H9 (cell line): ENCODE measurements at regions not wholly inside any gene's neighbourhood (a gene's known extent, or its start where the extent isn't known, plus 50 kb on each side); places are given as distances from the start of the nearest gene placed in this dataset.

Experiments
- DNase-seq: peaks from one replicate; pipeline ENCODE4 v3.0.0-alpha.2; 2017
- H2AFZ ChIP-seq: one replicate; pipeline ENCODE4 v1.6.1; 2013; ENCODE audit warnings: mild to moderate bottlenecking, low read length, control low read depth, moderate library complexity
- H2AK5ac ChIP-seq: 2 replicates; pipeline ENCODE4 v1.6.1; 2013; ENCODE audit warnings: low read length, control low read depth, mixed read lengths; ENCODE audit not compliant: insufficient read length
- H2BK120ac ChIP-seq: one replicate; pipeline ENCODE4 v1.6.1; 2013; ENCODE audit warnings: low read depth, mild to moderate bottlenecking, low read length, control low read depth, inconsistent platforms; ENCODE audit not compliant: poor library complexity, severe bottlenecking
- H2BK12ac ChIP-seq: 2 replicates; pipeline ENCODE4 v1.6.1; 2013; ENCODE audit warnings: low read length, control low read depth, mixed read lengths, low read depth; ENCODE audit not compliant: insufficient read length
- H2BK15ac ChIP-seq: 2 replicates; pipeline ENCODE4 v1.6.1; 2013; ENCODE audit warnings: low read depth, low read length, control low read depth
- H2BK20ac ChIP-seq: one replicate; pipeline ENCODE4 v1.6.1; 2013; ENCODE audit warnings: low read depth, mild to moderate bottlenecking, low read length, control low read depth, inconsistent platforms; ENCODE audit not compliant: poor library complexity, severe bottlenecking
- H2BK5ac ChIP-seq: 2 replicates; pipeline ENCODE4 v1.6.1; 2013; ENCODE audit warnings: low read length, control low read depth, mixed read lengths; ENCODE audit not compliant: insufficient read length
- H3K14ac ChIP-seq: 2 replicates; pipeline ENCODE4 v1.6.1; 2013; ENCODE audit warnings: low read length, control low read depth; ENCODE audit not compliant: insufficient read depth
- H3K18ac ChIP-seq: 2 replicates; pipeline ENCODE4 v1.6.1; 2013; ENCODE audit warnings: low read depth, mild to moderate bottlenecking, mixed read lengths, low read length, control low read depth; ENCODE audit not compliant: insufficient read length
- H3K23ac ChIP-seq: 2 replicates; pipeline ENCODE4 v1.6.1; 2013; ENCODE audit warnings: low read length, control low read depth, mixed read lengths, low read depth; ENCODE audit not compliant: insufficient read length
- H3K23me2 ChIP-seq: 2 replicates; pipeline ENCODE4 v1.6.1; 2013; ENCODE audit warnings: low read depth, mild to moderate bottlenecking, mixed read lengths, low read length, control low read depth; ENCODE audit not compliant: insufficient read length, poor library complexity, severe bottlenecking
- H3K27ac ChIP-seq: 2 replicates; pipeline ENCODE4 v1.5.1; 2013; ENCODE audit warnings: low read length, control low read depth, mixed read lengths, low read depth; ENCODE audit not compliant: insufficient read length
- H3K27me3 ChIP-seq: 2 replicates; pipeline ENCODE4 v1.6.1; 2013; ENCODE audit warnings: low read length, control low read depth, inconsistent platforms; ENCODE audit not compliant: insufficient read depth
- H3K4ac ChIP-seq: 2 replicates; pipeline ENCODE4 v1.6.1; 2013; ENCODE audit warnings: low read depth, mild to moderate bottlenecking, control low read depth, inconsistent platforms, low read length, moderate library complexity
- H3K4me1 ChIP-seq: 2 replicates; pipeline ENCODE4 v1.6.1; 2013; ENCODE audit warnings: low read length, control low read depth, inconsistent platforms; ENCODE audit not compliant: insufficient read depth
- H3K4me2 ChIP-seq: 2 replicates; pipeline ENCODE4 v1.6.1; 2013; ENCODE audit warnings: low read length, control low read depth, mixed read lengths; ENCODE audit not compliant: insufficient read length, insufficient read depth
- H3K56ac ChIP-seq: 2 replicates; pipeline ENCODE4 v1.6.1; 2013; ENCODE audit warnings: low read depth, mild to moderate bottlenecking, mixed read lengths, low read length, control low read depth; ENCODE audit not compliant: insufficient read length
- H3K79me1 ChIP-seq: 2 replicates; pipeline ENCODE4 v1.6.1; 2013; ENCODE audit warnings: low read depth, mild to moderate bottlenecking, moderate library complexity, low read length, control low read depth, inconsistent platforms; ENCODE audit not compliant: insufficient read depth, poor library complexity, severe bottlenecking
- H3K79me2 ChIP-seq: 2 replicates; pipeline ENCODE4 v1.6.1; 2013; ENCODE audit warnings: low read length, control low read depth, inconsistent platforms; ENCODE audit not compliant: insufficient read depth
- H3K9ac ChIP-seq: 2 replicates; pipeline ENCODE4 v1.6.1; 2013; ENCODE audit warnings: low read length, control low read depth, mixed read lengths; ENCODE audit not compliant: insufficient read length; ENCODE audit errors: extremely low read depth
- H3K9me3 ChIP-seq: one replicate; pipeline ENCODE4 v1.6.1; 2013; ENCODE audit warnings: low read depth, low read length, inconsistent platforms; ENCODE audit not compliant: control insufficient read depth
- H3T11ph ChIP-seq: one replicate; pipeline ENCODE4 v1.6.1; 2013; ENCODE audit warnings: mild to moderate bottlenecking, low read length, control low read depth, inconsistent platforms
- H4K20me1 ChIP-seq: one replicate; pipeline ENCODE4 v1.6.1; 2013; ENCODE audit not compliant: control insufficient read depth, insufficient read length, insufficient read depth
- H4K5ac ChIP-seq: 2 replicates; pipeline ENCODE4 v1.6.1; 2013; ENCODE audit warnings: low read depth, mild to moderate bottlenecking, mixed read lengths, low read length, control low read depth; ENCODE audit not compliant: insufficient read length
- H4K8ac ChIP-seq: replicated peaks from 2 replicates; pipeline ENCODE4 v1.6.1; 2013; ENCODE audit warnings: low read length, control low read depth, mixed read lengths, low read depth; ENCODE audit not compliant: insufficient read length
- H4K91ac ChIP-seq: 2 replicates; pipeline ENCODE4 v1.6.1; 2013; ENCODE audit warnings: low read depth, mild to moderate bottlenecking, moderate library complexity, mixed read lengths, low read length, control low read depth; ENCODE audit not compliant: insufficient read length
- H3K27ac Mint-ChIP-seq, 3 experiments: 2 replicates in 2 of 3; 3 replicates in 1 of 3; pipeline ENCODE4 v1.8.0; 2020 to 2021; ENCODE audit warnings: mixed read lengths in 3 of 3, mild to moderate bottlenecking in 1 of 3, moderate library complexity in 1 of 3
- H3K27me3 Mint-ChIP-seq: 2 replicates; pipeline ENCODE4 v1.8.0; 2021; ENCODE audit warnings: low read depth, mild to moderate bottlenecking, moderate library complexity, mixed read lengths
- H3K36me3 Mint-ChIP-seq, 3 experiments: 2 replicates in 2 of 3; 3 replicates in 1 of 3; pipeline ENCODE4 v1.8.0; 2020 to 2021; ENCODE audit warnings: low read depth in 3 of 3, mixed read lengths in 3 of 3; ENCODE audit not compliant: insufficient read depth in 1 of 3
- H3K4me1 Mint-ChIP-seq, 2 experiments: 2 replicates each; pipeline ENCODE4 v1.8.0; 2020; ENCODE audit warnings: mixed read lengths in 2 of 2
- H3K4me3 Mint-ChIP-seq, 2 experiments: 2 replicates in 1 of 2; 3 replicates in 1 of 2; pipeline ENCODE4 v1.8.0; 2020 to 2021; ENCODE audit warnings: mild to moderate bottlenecking in 2 of 2, mixed read lengths in 2 of 2, moderate library complexity in 1 of 2
- H3K9me3 Mint-ChIP-seq, 2 experiments: 2 replicates in 1 of 2; 3 replicates in 1 of 2; pipeline ENCODE4 v1.8.0; 2020; ENCODE audit warnings: mild to moderate bottlenecking in 2 of 2, mixed read lengths in 2 of 2, moderate library complexity in 1 of 2
- WGBS: extraction: QIAGEN DNeasy Blood & Tissue Kit; methylation state at CpG from one replicate; pipeline ENCODE4 v1.1.7; 2013; ENCODE audit warnings: missing lambda C conversion rate, low lambda C conversion rate, mixed read lengths; ENCODE audit not compliant: insufficient read length; ENCODE audit errors: extremely low coverage; 5-methylcytosine and 5-hydroxymethylcytosine counted together
- TF ChIP-seq, protein P1 (sequence below): fragments of 200-600 bp; sonication (generic); conservative IDR thresholded peaks from 3 replicates; pipeline ENCODE4 v1.8.0; 2021; ENCODE audit warnings: antibody characterized with exemption, mild to moderate bottlenecking

DNA sequence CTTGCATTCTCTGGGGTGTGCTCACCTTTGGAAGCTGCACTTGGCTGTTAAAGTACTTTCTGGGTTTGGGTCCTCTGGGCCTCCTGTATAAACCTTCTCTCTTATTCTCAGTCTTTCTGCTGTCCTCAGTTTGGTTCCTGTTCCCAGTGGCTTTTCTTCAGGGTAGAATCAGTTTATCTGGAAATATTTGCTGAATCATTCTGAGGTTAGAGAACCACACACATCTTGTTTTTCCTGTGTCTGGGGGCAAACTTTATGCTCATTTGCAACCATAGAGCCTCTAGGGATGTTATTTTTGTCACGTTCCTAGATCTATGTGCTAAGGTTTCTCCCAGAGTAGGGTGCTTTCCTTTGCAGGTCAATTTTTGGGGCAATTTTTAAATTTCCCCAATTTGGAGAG, 224.3 kb upstream of the C11orf87 start:
- no peaks in the 10 kb centered on the region for H3K23me2 ChIP-seq
- no peak overlapping the region for H4K91ac ChIP-seq
- no peak overlapping the region for H3K18ac ChIP-seq
- H3K4me1 ChIP-seq, result no peaks in the 10 kb centered on the region
- no peak overlapping the region for H3K23ac ChIP-seq
- no peak overlapping the region for H2BK12ac ChIP-seq
- no peaks in the 10 kb centered on the region for H3K36me3 Mint-ChIP-seq
- TF ChIP-seq, protein P1, sequence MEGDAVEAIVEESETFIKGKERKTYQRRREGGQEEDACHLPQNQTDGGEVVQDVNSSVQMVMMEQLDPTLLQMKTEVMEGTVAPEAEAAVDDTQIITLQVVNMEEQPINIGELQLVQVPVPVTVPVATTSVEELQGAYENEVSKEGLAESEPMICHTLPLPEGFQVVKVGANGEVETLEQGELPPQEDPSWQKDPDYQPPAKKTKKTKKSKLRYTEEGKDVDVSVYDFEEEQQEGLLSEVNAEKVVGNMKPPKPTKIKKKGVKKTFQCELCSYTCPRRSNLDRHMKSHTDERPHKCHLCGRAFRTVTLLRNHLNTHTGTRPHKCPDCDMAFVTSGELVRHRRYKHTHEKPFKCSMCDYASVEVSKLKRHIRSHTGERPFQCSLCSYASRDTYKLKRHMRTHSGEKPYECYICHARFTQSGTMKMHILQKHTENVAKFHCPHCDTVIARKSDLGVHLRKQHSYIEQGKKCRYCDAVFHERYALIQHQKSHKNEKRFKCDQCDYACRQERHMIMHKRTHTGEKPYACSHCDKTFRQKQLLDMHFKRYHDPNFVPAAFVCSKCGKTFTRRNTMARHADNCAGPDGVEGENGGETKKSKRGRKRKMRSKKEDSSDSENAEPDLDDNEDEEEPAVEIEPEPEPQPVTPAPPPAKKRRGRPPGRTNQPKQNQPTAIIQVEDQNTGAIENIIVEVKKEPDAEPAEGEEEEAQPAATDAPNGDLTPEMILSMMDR, result no peak
- no peak overlapping the region for H3T11ph ChIP-seq
- no peaks in the 10 kb centered on the region for H3K27me3 Mint-ChIP-seq
- peak overlapping the region; percentile 75 for H2AFZ ChIP-seq
- H3K79me2 ChIP-seq, result no peaks in the 10 kb centered on the region
- H3K14ac ChIP-seq, result no peak overlapping the region
- no peak overlapping the region for H2BK15ac ChIP-seq
- H2BK5ac ChIP-seq, result no peak overlapping the region
- no peaks in the 10 kb centered on the region for H3K79me1 ChIP-seq
- no peak overlapping the region for H3K56ac ChIP-seq
- no peaks in the 10 kb centered on the region for H3K9me3 ChIP-seq
- no peak overlapping the region for H3K27ac ChIP-seq
- H3K4me1 Mint-ChIP-seq, result no peaks in the 10 kb centered on the region; a peak in 1 of 4 replicates
- no peak overlapping the region for H4K5ac ChIP-seq
- DNase-seq, result no peak
- H2BK120ac ChIP-seq, result no peak overlapping the region
- H2AK5ac ChIP-seq, result no peak overlapping the region
- H3K4ac ChIP-seq, result no peak overlapping the region
- H4K20me1 ChIP-seq, result no peaks in the 10 kb centered on the region
- H3K9me3 Mint-ChIP-seq, result peaks cover 0 to 2% of the 10 kb centered on the region in 2 experiments; a peak in 3 of 5 replicates
- H3K27ac Mint-ChIP-seq, result no peak overlapping the region
- no CpG with 5 or more reads among the region's 1 CpG for WGBS
- H3K27me3 ChIP-seq, result no peaks in the 10 kb centered on the region
- no peak overlapping the region for H3K4me3 Mint-ChIP-seq
- no peak overlapping the region for H3K4me2 ChIP-seq
- H3K9ac ChIP-seq, result no peak overlapping the region
- no peak overlapping the region for H2BK20ac ChIP-seq
- no peak overlapping the region for H4K8ac ChIP-seq
